Thyroid gland (tissue), 4 donors: ENCODE measurements at regions not wholly inside any gene's neighbourhood (a gene's known extent, or its start where the extent isn't known, plus 50 kb on each side); places are given as distances from the start of the nearest gene placed in this dataset.

Experiments
- CTCF ChIP-seq, 6 experiments: fragments of 200-600 bp in 3 of 6; fragments of 450-650 bp in 3 of 6; sonication (generic) in 3 of 6; IDR thresholded peaks; one replicate each; pipeline ENCODE4 v1.5.1; 2016 to 2019; ENCODE audit warnings: antibody characterized with exemption in 6 of 6, mild to moderate bottlenecking in 2 of 6, inconsistent platforms in 1 of 6, moderate library complexity in 1 of 6
- POLR2A ChIP-seq, 2 donors: fragments of 450-650 bp; IDR thresholded peaks; one replicate each; pipeline ENCODE4 v1.6.1; 2017; ENCODE audit warnings: antibody characterized with exemption in 2 of 2, mild to moderate bottlenecking in 2 of 2, moderate library complexity in 1 of 2

- TF ChIP-seq CTCF (IDR thresholded peaks at IDR 0.05) (no peak), POLR2A (IDR thresholded peaks at IDR 0.05) (no peak)
Measured at GRCh38 chr2:168394262-168394661, 61.8 kb upstream of the CERS6 start.
